CD4-positive, alpha-beta T cell treated with Interleukin-10 for 1 hour (primary cell): ENCODE measurements at regions not wholly inside any gene's neighbourhood (a gene's known extent, or its start where the extent isn't known, plus 50 kb on each side); places are given as distances from the start of the nearest gene placed in this dataset.

Source experiments
- DNase-seq: peaks from one replicate; pipeline ENCODE4 v3.0.0-alpha.2; 2020

DNA sequence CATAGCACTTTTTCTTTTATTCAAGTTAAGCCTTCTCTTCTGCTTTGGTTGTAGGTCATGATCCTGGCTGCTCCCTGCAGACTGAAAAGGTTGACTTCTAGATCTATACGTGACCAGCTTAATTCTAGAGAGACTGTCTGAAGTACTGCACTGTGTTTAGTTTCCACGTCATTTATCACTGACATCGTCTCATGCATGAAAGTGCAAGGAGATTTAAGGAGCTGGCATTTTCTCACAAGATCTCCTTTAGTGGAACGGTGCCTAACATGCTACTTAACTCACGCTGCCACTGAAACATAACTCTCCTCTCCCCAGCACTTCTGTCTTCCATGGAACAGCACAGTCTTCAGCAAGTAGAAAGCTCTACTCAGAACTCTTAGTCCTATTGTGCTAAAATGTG lies 583.0 kb upstream of the KLHL29 start:
- no peak for DNase-seq

GRCh38 chr2:22807872-22808271 lies 577.1 kb upstream of the KLHL29 start:
- DNase-seq, result no peak

DNA sequence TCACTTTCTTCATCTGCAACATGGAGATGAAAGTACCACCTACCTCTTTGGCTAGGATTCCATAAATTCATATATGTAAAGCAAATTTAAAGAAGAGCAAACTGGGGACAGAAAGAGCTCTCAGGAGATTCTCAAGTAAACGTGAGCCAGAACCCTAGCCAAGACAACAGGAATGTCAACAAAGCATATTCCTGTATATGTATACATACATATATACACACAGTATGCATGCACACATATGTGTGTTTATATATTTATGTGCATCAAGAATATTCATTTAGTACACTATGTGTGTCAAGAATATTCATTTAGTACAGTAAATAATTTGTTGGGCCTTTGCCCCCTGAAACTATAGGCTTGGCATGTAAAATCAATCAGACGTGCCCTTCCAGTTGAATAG lies 574.4 kb upstream of the KLHL29 start:
- DNase-seq, result no peak

DNA sequence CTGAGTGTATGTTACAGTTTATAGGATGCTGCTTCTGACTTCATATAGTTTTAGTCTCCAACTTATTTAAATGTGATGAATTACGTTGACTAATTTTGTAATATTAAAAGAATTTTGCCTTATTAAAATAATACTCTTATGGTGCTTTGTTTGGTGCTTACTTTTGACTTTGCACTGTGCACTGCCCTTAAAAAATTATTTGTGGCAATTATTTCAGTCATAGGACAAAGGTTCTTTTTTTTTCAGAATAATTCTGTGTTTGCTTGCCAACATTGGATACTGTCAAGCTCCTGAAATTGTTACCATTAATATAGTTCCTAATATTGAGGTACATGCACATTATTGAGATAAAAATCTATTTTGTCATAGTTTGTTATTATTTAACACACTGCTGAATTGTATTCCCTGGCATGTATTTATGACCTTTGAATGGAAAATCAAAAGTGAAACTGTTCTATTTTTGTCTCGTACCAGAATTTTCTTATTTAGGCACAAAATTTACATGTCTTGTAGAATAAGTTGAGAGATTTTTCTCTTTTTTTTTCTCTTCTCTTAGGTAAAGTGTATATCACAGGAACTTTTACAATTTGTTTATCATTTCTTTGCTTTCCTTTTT lies 572.8 kb upstream of the KLHL29 start:
- DNase-seq, result no peak

DNA sequence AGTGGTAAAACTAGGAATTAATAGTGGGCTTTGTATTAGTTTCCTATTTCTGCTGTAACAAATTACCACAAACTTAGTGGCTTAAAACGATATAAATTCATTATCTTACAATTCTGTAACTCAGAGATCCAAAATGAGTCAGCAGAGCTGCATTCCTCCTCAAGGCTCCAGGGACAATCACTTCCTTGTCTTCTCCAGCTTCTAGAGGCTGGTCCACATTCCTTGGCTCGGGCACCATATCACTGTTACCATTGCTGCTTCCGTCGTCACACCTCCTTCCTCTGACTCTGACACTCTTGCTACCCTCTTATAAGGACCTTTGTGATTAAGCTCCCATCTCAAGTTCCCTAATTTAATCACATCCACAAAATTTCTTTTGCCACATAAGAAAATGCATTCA lies 567.8 kb upstream of the KLHL29 start:
- no peak for DNase-seq

DNA sequence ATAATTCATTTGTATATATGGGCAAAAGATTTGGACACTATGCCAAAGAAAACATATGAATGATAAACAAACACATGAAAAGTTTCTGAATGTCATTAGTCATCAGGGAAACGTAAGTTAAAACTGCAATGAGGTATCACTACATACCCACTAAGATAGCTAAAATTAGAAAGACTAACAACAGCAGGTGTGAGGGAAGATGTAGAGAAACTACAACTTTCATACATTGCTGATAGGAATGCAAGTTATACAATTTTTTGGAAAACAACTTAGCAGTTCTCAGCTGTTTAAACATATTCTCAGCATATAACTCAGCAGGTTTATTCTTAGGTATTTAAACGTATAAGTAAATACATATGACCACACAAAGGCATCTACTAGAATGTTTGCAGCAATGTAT lies 563.5 kb upstream of the KLHL29 start:
- DNase-seq, result no peak

DNA sequence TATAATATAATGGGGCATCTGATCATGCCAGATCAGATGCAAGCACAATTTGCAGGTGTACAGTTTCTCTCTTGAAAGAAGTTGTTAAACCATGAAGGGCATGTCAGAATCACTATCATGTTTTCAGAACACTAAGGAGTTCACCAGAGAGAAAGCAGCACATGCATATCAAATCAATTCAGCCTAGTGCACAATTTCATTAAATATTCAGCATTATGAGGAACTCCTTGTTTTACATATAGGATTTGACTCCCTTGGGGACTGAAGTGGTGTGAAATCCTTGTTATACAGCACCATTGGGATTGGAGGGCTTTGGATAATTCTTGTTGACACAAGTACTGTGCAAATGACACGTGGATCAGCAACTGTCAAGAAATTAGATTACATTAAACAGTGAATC lies 562.1 kb upstream of the KLHL29 start:
- no peak for DNase-seq

DNA sequence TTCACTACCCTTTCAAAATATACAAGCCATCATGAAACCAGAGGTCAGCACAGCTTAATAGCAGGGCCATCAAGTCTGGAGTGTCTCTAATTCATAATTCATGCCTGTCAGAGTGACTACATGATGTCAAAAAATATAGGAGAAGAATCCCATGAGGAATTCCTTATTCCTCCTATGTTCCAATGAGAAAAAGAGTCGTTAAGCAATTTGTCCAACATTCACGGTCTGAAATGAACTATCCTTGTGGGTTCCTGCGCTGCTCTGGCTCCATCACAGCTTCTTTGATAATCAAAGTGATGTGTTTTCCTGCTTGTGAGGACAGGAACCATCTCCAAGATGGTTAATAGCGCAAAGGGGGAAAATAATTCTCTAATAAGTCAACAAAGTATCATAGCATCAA lies 560.4 kb upstream of the KLHL29 start:
- no peak for DNase-seq

- no peak for DNase-seq
Measured at GRCh38 chr2:22826703-22827102, 558.3 kb upstream of the KLHL29 start.

DNA sequence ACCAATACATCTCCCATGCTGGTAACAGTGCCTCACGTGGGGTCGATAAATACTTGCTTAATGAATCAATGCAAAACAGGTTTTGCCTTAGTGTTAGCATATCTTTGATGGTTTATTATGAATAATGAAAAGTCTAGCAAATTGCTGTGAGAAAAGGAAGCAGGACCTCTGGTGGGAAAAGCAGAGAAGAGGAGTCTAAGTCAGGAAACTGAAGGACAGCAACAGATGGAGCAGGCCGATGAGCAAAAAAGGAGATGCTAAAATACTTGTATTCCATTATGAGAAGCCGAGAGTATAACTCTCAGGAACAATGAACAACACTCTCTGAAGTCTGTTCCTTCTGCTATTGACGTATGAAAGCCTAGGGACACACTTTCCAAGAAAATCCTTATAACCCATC lies 555.2 kb upstream of the KLHL29 start:
- no peak for DNase-seq

GRCh38 chr2:22832196-22832595 lies 552.8 kb upstream of the KLHL29 start:
- DNase-seq, result no peak

- no peak for DNase-seq
Measured at GRCh38 chr2:22838461-22838860, 546.5 kb upstream of the KLHL29 start.

DNA sequence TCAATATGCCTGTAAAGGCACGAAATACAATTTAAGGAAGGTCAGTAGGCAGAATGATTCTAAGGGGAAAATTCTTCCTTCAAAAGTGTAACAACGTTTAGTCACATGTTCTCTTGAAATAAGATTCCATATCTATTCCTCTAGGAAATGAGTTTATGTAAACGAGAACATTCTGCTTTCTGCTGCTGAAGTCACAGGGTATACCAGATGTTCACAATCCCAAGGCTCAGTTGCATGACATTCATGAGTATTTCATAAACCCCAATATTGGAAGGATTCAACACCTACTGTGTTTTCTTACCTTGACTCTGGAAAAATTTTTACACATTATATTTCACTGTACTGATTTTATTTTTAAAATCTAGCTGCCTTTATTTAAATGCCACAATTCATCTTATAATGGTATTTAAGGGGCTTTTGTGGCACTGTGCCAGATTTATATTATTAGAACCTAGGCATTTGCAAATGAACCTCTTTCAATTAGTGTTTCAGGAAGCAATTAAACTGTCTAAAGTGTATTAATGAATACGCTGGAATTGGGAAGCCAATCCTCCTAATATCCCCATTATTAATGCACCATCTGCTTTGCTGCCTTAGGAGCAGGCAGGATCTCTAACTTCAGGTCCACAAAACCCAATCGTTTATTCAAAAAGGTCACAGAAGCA lies 542.6 kb upstream of the KLHL29 start:
- no peak for DNase-seq

GRCh38 chr2:22843919-22844537 lies 541.0 kb upstream of the KLHL29 start:
- no peak for DNase-seq

GRCh38 chr2:22850310-22850709 lies 534.7 kb upstream of the KLHL29 start:
- no peak for DNase-seq

GRCh38 chr2:22854588-22854987 lies 530.4 kb upstream of the KLHL29 start:
- no peak for DNase-seq

- no peak for DNase-seq
Measured at GRCh38 chr2:22855081-22855480, 529.9 kb upstream of the KLHL29 start.

DNA sequence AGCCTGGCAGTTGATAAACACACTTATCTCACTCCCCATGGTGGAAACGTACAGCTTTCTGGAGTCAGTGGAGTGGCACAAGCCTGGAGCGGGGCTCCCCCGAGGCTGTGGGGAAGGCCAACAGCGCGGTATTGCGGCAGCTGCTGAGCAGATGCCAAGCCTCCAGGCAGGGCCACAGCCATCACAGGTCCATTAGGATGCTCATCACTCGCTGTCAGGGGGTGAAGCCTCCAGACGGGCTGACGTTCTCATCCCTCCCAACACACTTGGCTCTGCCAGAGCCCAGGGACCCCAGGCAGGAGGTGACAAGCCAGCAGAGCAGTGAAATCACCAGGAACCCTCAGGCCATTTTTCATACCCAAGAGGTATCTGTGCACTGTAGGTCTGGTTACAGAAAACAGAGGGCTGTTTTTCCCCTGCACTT lies 529.2 kb upstream of the KLHL29 start:
- DNase-seq, result no peak

DNA sequence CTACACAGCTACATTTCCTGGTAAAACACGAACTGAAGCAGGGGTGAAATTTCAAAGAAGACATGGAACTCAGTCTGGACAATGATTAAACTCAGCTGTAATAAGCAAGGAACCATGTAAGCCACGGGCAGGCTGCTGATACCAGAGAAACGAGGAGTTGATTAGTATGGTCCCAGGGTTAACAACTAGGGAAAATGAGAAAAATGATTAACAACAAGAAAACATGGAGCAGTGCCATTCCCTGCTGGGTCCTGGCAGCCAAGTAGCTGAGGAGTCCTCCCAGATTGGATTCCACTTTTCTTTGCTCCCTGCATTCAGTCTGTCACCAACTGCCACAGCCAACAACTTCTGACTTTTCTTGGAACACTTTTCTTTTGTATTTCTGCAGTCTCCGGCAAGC lies 517.0 kb upstream of the KLHL29 start:
- no peak for DNase-seq

GRCh38 chr2:22878121-22878520 lies 506.9 kb upstream of the KLHL29 start:
- DNase-seq, result no peak

DNA sequence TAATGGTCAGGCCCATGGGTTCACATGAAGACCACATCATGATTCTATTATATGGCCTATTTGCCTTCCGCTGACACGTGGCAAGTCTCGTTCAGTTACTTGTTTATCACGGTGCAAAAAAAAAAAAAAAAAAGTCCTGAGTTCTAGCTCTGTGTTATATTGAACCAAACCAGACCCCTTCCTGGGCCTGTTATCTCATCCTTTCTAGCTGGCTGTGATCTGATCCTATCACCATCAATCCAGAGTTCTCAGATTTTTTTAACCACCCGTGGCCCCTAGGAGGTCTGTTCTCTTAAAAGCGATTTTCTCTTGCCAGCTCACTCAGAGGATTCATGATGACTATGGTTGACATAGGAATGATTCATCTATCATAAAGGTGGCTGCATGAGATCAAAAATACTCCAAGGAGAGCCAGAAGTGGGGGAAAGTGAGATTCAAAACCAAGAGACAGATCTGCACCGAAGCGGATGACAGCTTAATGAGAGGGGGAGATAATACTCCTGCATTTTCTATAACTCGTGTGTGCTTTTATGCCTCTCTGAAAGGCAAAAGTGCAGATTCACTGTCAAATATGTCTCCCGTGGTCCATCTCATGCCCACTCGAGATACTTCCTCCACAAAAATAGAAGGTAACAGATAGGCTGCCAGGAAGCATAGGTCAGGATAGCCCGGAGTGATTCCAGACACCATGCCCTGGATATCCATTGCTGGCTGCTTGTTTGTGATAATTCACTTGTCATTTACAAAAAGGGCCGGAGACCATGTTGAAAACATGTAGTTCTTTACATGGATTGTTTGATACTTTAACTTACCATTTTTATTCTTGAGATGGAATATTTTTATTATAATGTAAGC lies 505.7 kb upstream of the KLHL29 start:
- DNase-seq, result no peak

GRCh38 chr2:22880161-22880560 lies 504.8 kb upstream of the KLHL29 start:
- DNase-seq, result no peak

DNA sequence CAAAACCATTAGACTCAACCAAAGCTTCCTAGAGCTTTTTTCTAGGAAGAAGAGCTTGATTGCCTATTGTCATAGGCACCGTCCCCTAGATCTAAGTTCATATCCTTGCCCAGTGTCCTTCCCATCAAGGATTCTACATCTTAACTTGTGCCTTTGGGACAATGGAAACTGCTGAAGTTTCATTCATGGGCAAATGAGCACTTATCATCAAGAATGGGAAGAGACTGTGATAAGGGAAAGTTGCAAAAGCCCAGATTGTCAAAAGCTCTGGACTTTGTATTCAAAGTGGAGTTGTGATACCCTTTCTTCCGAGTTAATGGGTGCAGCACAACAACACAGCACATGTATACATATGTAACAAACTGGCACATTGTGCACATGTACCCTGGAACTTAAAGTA lies 503.0 kb upstream of the KLHL29 start:
- no peak for DNase-seq

- no peak for DNase-seq
Measured at GRCh38 chr2:22882643-22883042, 502.3 kb upstream of the KLHL29 start.
